GM19452 (cell line): ENCODE measurements at regions not wholly inside any gene's neighbourhood (a gene's known extent, or its start where the extent isn't known, plus 50 kb on each side); places are given as distances from the start of the nearest gene placed in this dataset.
A peak's percentile ranks its signal among the peaks of the same experiment; 100 is the strongest.

ENCODE experiments used
- ATAC-seq: cut with Tn5 transposase; IDR thresholded peaks from one replicate; pipeline ENCODE4 v1.9.1; 2021; ENCODE audit not compliant: unreplicated experiment

DNA sequence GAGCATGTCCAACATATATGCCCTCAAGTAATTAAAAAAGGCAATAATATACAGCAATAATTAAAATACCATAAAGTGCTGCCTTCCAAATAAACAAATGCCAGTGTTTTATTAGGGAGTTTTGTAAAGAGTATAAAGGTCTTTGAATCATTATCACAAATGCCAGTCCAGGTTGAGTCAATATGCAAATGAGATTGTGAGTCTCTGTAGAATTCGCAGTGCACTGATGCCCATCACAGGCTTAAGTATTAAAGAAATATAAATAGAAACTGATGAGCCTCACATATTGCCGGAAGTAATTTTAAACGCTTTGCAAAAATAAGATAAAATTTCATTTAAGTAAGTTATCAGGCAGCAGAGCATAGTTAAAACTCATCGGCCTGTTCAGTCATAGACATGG lies 205.0 kb upstream of the TECRL start:
- ATAC-seq: no peak

DNA sequence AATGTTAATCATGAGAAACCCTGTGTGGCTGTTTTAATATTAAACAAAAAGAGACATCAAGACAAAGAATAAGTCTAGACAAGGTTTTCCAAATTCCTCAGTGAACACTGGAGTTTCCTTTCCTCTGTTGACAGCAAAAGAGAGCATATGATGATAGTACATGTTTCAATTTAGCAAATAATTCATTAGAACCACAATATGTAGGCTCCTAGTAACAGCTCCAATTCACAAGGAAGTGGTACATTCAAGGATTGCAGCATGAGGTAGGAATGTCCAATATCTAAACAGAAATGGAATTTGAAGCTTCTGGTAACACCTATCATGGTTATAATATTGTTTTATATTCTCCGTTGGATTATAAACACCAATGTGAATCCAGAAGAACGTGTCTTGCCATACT lies 203.8 kb upstream of the TECRL start:
- ATAC-seq: no peak

GRCh38 chr4:64598066-64598465 lies 188.8 kb upstream of the TECRL start:
- ATAC-seq: no peak

GRCh38 chr4:64594723-64595122 lies 185.5 kb upstream of the TECRL start:
- ATAC-seq: no peak

DNA sequence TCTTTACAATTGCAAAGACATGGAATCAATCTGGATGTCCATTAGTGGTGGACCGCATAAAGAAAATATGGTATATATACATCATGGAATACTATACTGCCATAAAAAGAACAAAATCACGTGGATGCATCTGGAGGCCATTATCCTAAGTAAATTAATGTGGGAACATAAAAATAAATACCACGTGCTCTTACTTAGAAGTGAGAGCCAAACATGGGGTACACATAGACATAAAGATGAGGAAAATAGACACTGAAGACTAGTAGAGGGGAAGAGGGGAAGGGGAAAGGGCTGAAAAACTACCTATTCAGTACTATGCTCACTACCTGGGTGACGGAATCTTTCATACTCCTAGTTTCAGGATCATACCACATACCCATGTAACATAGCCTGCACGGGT lies 179.3 kb upstream of the TECRL start:
- ATAC-seq: no peak

GRCh38 chr4:64584981-64585557 lies 175.8 kb upstream of the TECRL start:
- ATAC-seq: no peak

GRCh38 chr4:64584125-64584524 lies 174.9 kb upstream of the TECRL start:
- ATAC-seq: no peak

DNA sequence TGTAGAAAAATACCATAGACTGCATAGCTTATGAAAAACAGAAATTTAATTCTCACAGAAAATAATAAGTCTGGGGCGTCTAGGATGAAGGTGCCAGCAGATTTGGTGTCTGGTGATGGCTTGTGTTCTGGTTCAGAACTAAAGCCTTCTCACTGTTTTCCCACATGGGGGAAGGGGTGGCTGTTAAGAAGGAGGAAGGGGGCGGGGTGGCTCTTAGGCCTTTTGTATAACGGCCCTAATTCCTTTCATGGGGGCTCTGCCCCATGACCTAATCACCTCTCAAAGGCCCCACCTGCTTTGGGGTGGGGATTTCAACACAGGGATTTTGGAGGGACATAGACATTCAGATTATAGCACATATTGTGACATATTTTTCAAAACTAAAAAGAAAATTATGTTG lies 173.2 kb upstream of the TECRL start:
- no peak for ATAC-seq

DNA sequence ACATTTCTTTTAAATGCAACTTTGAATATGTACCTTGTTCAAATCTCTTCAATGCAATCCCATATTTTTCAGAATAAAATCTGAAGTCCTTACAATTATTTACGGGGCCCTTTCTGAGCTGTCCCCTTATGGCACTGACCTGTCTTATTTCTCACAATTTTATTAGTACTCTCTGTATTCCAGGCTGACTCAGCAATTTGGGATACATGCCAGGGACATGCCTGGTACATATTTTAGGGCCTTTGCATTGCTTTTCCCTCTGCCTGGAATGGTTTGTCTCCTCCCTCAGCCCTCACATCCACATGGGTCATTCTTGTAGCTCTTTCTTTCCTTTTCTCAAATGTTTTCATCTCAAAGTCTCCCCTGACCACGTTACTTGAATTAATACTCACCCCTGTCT lies 172.2 kb upstream of the TECRL start:
- ATAC-seq: no peak

GRCh38 chr4:64564126-64564525 lies 154.9 kb upstream of the TECRL start:
- ATAC-seq: no peak

DNA sequence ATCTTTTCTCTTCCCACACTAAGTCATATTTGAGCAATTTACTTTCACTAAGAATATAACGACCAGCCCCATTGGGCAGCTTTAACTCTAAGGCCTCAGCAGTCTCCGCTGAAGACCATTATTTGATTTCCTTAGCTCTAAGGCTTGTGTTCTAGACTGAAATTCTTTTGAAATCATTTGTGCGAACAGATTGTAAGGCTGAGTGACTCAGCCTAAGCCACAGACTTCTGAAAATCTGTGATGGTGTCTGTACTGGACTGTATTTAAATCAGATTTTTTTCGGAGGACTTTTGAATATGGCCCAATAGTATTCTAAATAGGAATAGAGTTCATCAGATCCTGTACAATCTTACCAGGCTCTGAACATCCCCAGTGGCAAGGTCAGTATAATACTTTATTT lies 150.3 kb upstream of the TECRL start:
- ATAC-seq: no peak

GRCh38 chr4:64551125-64551524 lies 141.9 kb upstream of the TECRL start:
- ATAC-seq: no peak

DNA sequence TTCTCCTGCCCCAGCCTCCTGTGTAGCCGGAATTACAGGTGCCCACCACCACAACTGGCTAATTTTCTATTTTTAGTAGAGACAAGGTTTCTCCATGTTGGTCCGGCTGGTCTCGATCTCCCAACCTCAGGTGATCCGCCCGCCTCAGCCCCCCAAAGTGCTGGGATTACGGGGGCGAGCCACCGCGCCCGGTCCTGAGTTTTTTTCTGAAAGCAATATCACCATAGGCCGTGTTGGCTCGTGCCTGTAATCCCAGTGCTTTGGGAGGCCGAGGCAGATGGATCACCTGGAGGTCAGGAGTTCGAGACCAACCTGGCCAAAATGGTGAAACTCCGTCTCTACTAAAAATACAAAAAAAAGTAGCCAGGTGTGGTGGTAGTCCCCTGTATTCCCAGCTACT lies 136.3 kb upstream of the TECRL start:
- no peak for ATAC-seq

GRCh38 chr4:64539234-64539849 lies 130.1 kb upstream of the TECRL start:
- ATAC-seq: peak; percentile 97

GRCh38 chr4:64538219-64538618 lies 129.0 kb upstream of the TECRL start:
- ATAC-seq: no peak

GRCh38 chr4:64533637-64534036 lies 124.4 kb upstream of the TECRL start:
- no peak for ATAC-seq

GRCh38 chr4:64533159-64533558 lies 123.9 kb upstream of the TECRL start:
- no peak for ATAC-seq

GRCh38 chr4:64520421-64520820 lies 111.2 kb upstream of the TECRL start:
- no peak for ATAC-seq

DNA sequence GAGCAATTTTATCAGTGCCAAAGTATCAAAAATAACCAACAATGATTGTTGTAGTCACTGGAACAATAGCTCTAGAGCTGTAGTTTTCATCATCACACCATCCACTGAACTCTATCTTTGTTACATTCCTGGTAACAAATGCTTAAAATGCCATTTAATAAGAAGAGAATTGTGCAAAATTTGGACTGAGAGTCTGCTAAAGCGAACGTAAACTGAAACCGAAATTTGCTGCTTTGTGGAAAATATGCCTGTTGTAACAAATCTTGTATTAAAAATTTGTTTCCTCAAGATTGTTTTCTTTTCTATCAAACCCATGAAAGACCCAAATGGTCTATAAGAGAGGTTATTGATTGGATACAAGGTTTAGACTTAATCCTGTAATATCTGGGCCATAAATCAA lies 109.3 kb upstream of the TECRL start:
- ATAC-seq: no peak

DNA sequence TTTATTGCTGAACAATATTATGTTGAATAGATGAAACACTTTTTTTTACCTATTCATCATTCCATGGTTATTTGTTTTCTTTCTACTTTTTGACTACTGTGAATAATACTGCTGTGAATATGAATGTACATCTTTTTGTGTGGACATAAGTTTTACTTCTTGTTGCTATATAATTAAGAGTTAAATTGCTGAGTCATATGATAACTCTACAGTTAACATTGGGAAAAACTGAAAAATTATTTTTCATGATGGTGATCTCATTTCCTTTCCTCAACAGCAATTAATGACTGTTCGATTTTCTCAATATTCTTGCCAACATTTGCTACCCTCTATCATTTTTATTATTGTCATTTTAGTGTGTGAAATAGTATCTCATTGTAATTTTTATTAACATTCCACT lies 106.9 kb upstream of the TECRL start:
- no peak for ATAC-seq

DNA sequence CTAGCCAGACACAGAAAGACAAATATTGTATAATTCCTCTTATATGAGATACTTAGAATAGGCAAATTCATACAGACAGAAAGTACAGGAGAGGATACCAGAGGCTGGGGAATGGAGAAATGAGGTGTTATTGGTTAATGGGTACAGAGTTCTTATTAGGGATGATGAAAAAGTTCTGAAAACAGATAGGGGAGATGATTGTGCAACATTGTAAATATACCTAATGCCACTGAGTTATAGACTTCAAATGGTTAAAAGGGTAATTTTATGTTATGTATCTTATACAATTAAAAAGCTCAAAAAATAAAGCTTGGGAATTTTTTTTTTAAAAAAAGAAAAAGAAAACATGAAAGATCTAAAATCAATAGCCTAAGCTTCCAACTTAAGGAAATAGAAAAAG lies 98.8 kb upstream of the TECRL start:
- no peak for ATAC-seq

GRCh38 chr4:64503945-64504675 lies 94.9 kb upstream of the TECRL start:
- no peak for ATAC-seq

GRCh38 chr4:64503416-64503815 lies 94.2 kb upstream of the TECRL start:
- no peak for ATAC-seq
